Endothelial cell of umbilical vein (primary cell): ENCODE measurements at regions not wholly inside any gene's neighbourhood (a gene's known extent, or its start where the extent isn't known, plus 50 kb on each side); places are given as distances from the start of the nearest gene placed in this dataset.

Experiments
- EZH2 ChIP-seq: IDR thresholded peaks from 2 replicates; pipeline ENCODE4 v1.6.1; 2012; ENCODE audit warnings: borderline replicate concordance, low read depth, mild to moderate bottlenecking, moderate library complexity, low read length, inconsistent platforms; ENCODE audit not compliant: severe bottlenecking
- JUN ChIP-seq: IDR thresholded peaks from 2 replicates; pipeline ENCODE4 v1.6.1; 2011; ENCODE audit warnings: borderline replicate concordance, low read depth; ENCODE audit not compliant: insufficient read length, insufficient read depth
- POLR2A ChIP-seq: IDR thresholded peaks from 2 replicates; pipeline ENCODE4 v1.6.1; 2012; ENCODE audit warnings: low read depth, mild to moderate bottlenecking, control low read depth, low read length
- POLR2AphosphoS5 ChIP-seq: IDR thresholded peaks from 2 replicates; pipeline ENCODE4 v1.6.1; 2012; ENCODE audit warnings: low read depth, mild to moderate bottlenecking, control low read depth, low read length, moderate library complexity; ENCODE audit not compliant: insufficient read depth
- TF ChIP-seq, protein P1 (sequence below), 2 donors: IDR thresholded peaks; 1 replicate in 1 of 2; 2 replicates in 1 of 2; pipeline ENCODE4 v1.5.1; 2011; ENCODE audit warnings: low read length in 2 of 2, mild to moderate bottlenecking in 2 of 2, moderate library complexity in 2 of 2, control low read depth in 1 of 2, inconsistent platforms in 1 of 2, low read depth in 1 of 2; ENCODE audit not compliant: insufficient read depth in 1 of 2; ENCODE audit errors: extremely low read depth in 1 of 2

GRCh38 chr10:124286621-124287020, 132.1 kb downstream of the OAT start:
- TF ChIP-seq, protein P1, sequence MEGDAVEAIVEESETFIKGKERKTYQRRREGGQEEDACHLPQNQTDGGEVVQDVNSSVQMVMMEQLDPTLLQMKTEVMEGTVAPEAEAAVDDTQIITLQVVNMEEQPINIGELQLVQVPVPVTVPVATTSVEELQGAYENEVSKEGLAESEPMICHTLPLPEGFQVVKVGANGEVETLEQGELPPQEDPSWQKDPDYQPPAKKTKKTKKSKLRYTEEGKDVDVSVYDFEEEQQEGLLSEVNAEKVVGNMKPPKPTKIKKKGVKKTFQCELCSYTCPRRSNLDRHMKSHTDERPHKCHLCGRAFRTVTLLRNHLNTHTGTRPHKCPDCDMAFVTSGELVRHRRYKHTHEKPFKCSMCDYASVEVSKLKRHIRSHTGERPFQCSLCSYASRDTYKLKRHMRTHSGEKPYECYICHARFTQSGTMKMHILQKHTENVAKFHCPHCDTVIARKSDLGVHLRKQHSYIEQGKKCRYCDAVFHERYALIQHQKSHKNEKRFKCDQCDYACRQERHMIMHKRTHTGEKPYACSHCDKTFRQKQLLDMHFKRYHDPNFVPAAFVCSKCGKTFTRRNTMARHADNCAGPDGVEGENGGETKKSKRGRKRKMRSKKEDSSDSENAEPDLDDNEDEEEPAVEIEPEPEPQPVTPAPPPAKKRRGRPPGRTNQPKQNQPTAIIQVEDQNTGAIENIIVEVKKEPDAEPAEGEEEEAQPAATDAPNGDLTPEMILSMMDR (IDR thresholded peaks at IDR 0.05; ENCODE audit: extremely low read depth in 1 of 2, insufficient read depth in 1 of 2, low read depth in 1 of 2, low read length in 2 of 2), result no peak
- TF ChIP-seq POLR2A (no peak), POLR2AphosphoS5 (no peak), JUN (no peak), EZH2 (no peak)
